H1 (cell line): ENCODE measurements at regions not wholly inside any gene's neighbourhood (a gene's known extent, or its start where the extent isn't known, plus 50 kb on each side); places are given as distances from the start of the nearest gene placed in this dataset.

ENCODE experiments used
- CTCF ChIA-PET: fragments of 300-600 bp; sonication (Branson Sonifier 250); formaldehyde crosslinking; loops from one replicate; lab custom pipeline; 2021; ENCODE audit not compliant: partially characterized antibody; lab: Charles Lee
- POLR2A ChIA-PET: fragments of 300-600 bp; sonication (Branson Sonifier 250); formaldehyde crosslinking; loops from one replicate; lab custom pipeline; 2021; ENCODE audit warnings: inconsistent platforms; ENCODE audit not compliant: partially characterized antibody; lab: Charles Lee
- DNase-seq, 2 experiments: peaks; one replicate each; pipeline versions ENCODE4 v3.0.0 to v3.0.0-alpha.2; 2010 to 2022; ENCODE audit warnings: low spot score in 2 of 2, low read depth in 1 of 2, mixed read lengths in 1 of 2
- FAIRE-seq: peaks from 2 replicates; lab custom pipeline; 2011; peaks lifted over from hg19 to GRCh38; lab: Jason Lieb, UNC
- H2AFZ ChIP-seq: 2 replicates; pipeline ENCODE4 v1.8.1; 2012; ENCODE audit warnings: low read length, inconsistent platforms
- H2AK5ac ChIP-seq: 2 replicates; pipeline ENCODE4 v1.6.1; 2013; ENCODE audit warnings: low read depth, low read length
- H2BK120ac ChIP-seq: replicated peaks from 2 replicates; pipeline ENCODE3; 2013; ENCODE audit warnings: low read depth, low read length, inconsistent platforms
- H2BK12ac ChIP-seq: 2 replicates; pipeline ENCODE4 v1.6.1; 2013; ENCODE audit warnings: low read depth, low read length
- H2BK15ac ChIP-seq: 2 replicates; pipeline ENCODE4 v1.6.1; 2013; ENCODE audit warnings: low read length
- H2BK20ac ChIP-seq: 2 replicates; pipeline ENCODE4 v1.6.1; 2013; ENCODE audit warnings: low read length
- H2BK5ac ChIP-seq: 2 replicates; pipeline ENCODE4 v1.6.1; 2013; ENCODE audit warnings: low read depth, low read length
- H3K14ac ChIP-seq: 2 replicates; pipeline ENCODE4 v1.6.1; 2013; ENCODE audit warnings: inconsistent platforms; ENCODE audit not compliant: insufficient read length
- H3K18ac ChIP-seq: 2 replicates; pipeline ENCODE4 v1.6.1; 2013; ENCODE audit warnings: low read length; ENCODE audit errors: extremely low read depth
- H3K23ac ChIP-seq: 2 replicates; pipeline ENCODE4 v1.6.1; 2013; ENCODE audit warnings: inconsistent platforms; ENCODE audit not compliant: insufficient read length
- H3K23me2 ChIP-seq: 2 replicates; pipeline ENCODE4 v1.6.1; 2013; ENCODE audit warnings: low read depth, low read length
- H3K27ac ChIP-seq: 2 replicates; pipeline ENCODE4 v1.6.1; 2011; ENCODE audit warnings: low read depth, low read length, inconsistent platforms
- H3K27me3 ChIP-seq, 4 experiments: replicated peaks in 1 of 4; 1 replicate in 1 of 4; 2 replicates in 3 of 4; pipeline versions ENCODE4 v1.6.1 to v1.8.1; 2011 to 2013; ENCODE audit warnings: low read length in 3 of 4, mild to moderate bottlenecking in 3 of 4, inconsistent platforms in 2 of 4, mixed read lengths in 2 of 4, moderate library complexity in 1 of 4; ENCODE audit not compliant: control insufficient read depth in 3 of 4, insufficient read depth in 3 of 4; ENCODE audit errors: extremely low read depth in 1 of 4
- H3K36me3 ChIP-seq, 4 experiments: 2 replicates each; pipeline versions ENCODE4 v1.6.1 to v1.8.1; 2011 to 2013; ENCODE audit warnings: mild to moderate bottlenecking in 4 of 4, low read length in 3 of 4, moderate library complexity in 2 of 4, control low read depth in 1 of 4, inconsistent platforms in 1 of 4; ENCODE audit not compliant: insufficient read depth in 4 of 4, control insufficient read depth in 2 of 4
- H3K4ac ChIP-seq: replicated peaks from 2 replicates; pipeline ENCODE3; 2013; ENCODE audit warnings: low read length, low read depth, mixed read lengths, inconsistent platforms; ENCODE audit not compliant: insufficient read length
- H3K4me1 ChIP-seq, 4 experiments: replicated peaks in 1 of 4; 1 replicate in 1 of 4; 2 replicates in 3 of 4; pipeline versions ENCODE4 v1.6.1 to v1.8.1; 2011 to 2013; ENCODE audit warnings: low read length in 3 of 4, inconsistent platforms in 2 of 4, mixed read lengths in 1 of 4; ENCODE audit not compliant: insufficient read depth in 4 of 4, control insufficient read depth in 3 of 4
- H3K4me2 ChIP-seq, 2 experiments: 2 replicates each; pipeline versions ENCODE4 v1.6.1 to v1.8.1; 2011 to 2013; ENCODE audit warnings: low read depth in 2 of 2, low read length in 2 of 2, control low read depth in 1 of 2, inconsistent platforms in 1 of 2, mild to moderate bottlenecking in 1 of 2; ENCODE audit not compliant: insufficient read depth in 1 of 2
- H3K4me3 ChIP-seq, 4 experiments: fragments of 200-600, 300-600 bp in 1 of 4; sonication (generic), shearing (Covaris generic), sonication (Bioruptor Twin) in 1 of 4; 2 replicates each; pipeline versions ENCODE4 v1.5.1 to v1.8.1; 2011 to 2016; ENCODE audit warnings: low read length in 4 of 4, low read depth in 3 of 4, control low read depth in 2 of 4, inconsistent platforms in 2 of 4, mild to moderate bottlenecking in 2 of 4, mixed read lengths in 1 of 4, moderate library complexity in 1 of 4; ENCODE audit not compliant: insufficient read depth in 2 of 4; ENCODE audit errors: extremely low read depth in 1 of 4
- H3K56ac ChIP-seq: replicated peaks from 2 replicates; pipeline ENCODE3; 2013; ENCODE audit warnings: low read depth, mild to moderate bottlenecking, mixed read lengths, low read length, inconsistent platforms; ENCODE audit not compliant: insufficient read length
- H3K79me1 ChIP-seq: 2 replicates; pipeline ENCODE4 v1.6.1; 2013; ENCODE audit warnings: low read depth, low read length, control low read depth
- H3K79me2 ChIP-seq, 2 experiments: 2 replicates each; pipeline versions ENCODE4 v1.6.1 to v1.8.1; 2012 to 2013; ENCODE audit warnings: low read length in 2 of 2, mild to moderate bottlenecking in 2 of 2, inconsistent platforms in 1 of 2; ENCODE audit not compliant: insufficient read depth in 2 of 2, control insufficient read depth in 1 of 2
- H3K9ac ChIP-seq, 4 experiments: replicated peaks in 1 of 4; 1 replicate in 1 of 4; 2 replicates in 3 of 4; pipeline versions ENCODE4 v1.6.1 to v1.8.1; 2011 to 2013; ENCODE audit warnings: low read depth in 3 of 4, low read length in 3 of 4, control low read depth in 2 of 4, mild to moderate bottlenecking in 2 of 4, moderate library complexity in 2 of 4, inconsistent platforms in 1 of 4; ENCODE audit errors: extremely low read depth in 1 of 4
- H3K9me3 ChIP-seq, 2 experiments: 2 replicates each; pipeline versions ENCODE4 v1.6.1 to v1.8.1; 2012 to 2013; ENCODE audit warnings: mild to moderate bottlenecking in 2 of 2, moderate library complexity in 2 of 2, control low read depth in 1 of 2, inconsistent platforms in 1 of 2, low read depth in 1 of 2, low read length in 1 of 2, mixed read lengths in 1 of 2; ENCODE audit not compliant: insufficient read depth in 2 of 2
- H4K20me1 ChIP-seq, 2 experiments: replicated peaks in 1 of 2; 2 replicates each; pipeline versions ENCODE3 to v1.8.1; 2011 to 2013; ENCODE audit warnings: inconsistent platforms in 2 of 2, low read length in 2 of 2, mild to moderate bottlenecking in 1 of 2; ENCODE audit not compliant: insufficient read depth in 2 of 2, control insufficient read depth in 1 of 2
- H4K5ac ChIP-seq: 2 replicates; pipeline ENCODE4 v1.6.1; 2013; ENCODE audit warnings: low read length, low read depth, mixed read lengths, inconsistent platforms; ENCODE audit not compliant: insufficient read length
- H4K8ac ChIP-seq: 2 replicates; pipeline ENCODE4 v1.8.0; 2013; ENCODE audit warnings: mild to moderate bottlenecking, moderate library complexity, low read length, inconsistent platforms; ENCODE audit not compliant: insufficient read depth; ENCODE audit errors: extremely low read depth
- H4K91ac ChIP-seq: replicated peaks from 2 replicates; pipeline ENCODE3; 2013; ENCODE audit warnings: low read length, mixed read lengths, inconsistent platforms; ENCODE audit not compliant: insufficient read length
- JUND ChIP-seq: IDR thresholded peaks from 2 replicates; pipeline ENCODE4 v1.6.1; 2011; ENCODE audit warnings: mild to moderate bottlenecking, improper control_type of control experiment, low read length
- KDM4A ChIP-seq: IDR thresholded peaks from one replicate; pipeline ENCODE4 v1.7.1; 2012; ENCODE audit warnings: low read depth, mild to moderate bottlenecking, moderate library complexity, low read length, inconsistent platforms; ENCODE audit not compliant: severe bottlenecking
- KDM5A ChIP-seq: fragments of 200-600 bp; IDR thresholded peaks from 2 replicates; pipeline ENCODE4 v1.7.1; 2012; ENCODE audit warnings: mild to moderate bottlenecking, low read length, inconsistent platforms, mixed read lengths
- POLR2AphosphoS5 ChIP-seq: IDR thresholded peaks from 2 replicates; pipeline ENCODE4 v1.6.1; 2011; ENCODE audit warnings: low read depth, low read length
- RFX5 ChIP-seq: IDR thresholded peaks from 2 replicates; pipeline ENCODE4 v1.6.1; 2011; ENCODE audit warnings: low read depth, low read length, improper control_type of control experiment, borderline replicate concordance
- SIX5 ChIP-seq: IDR thresholded peaks from 2 replicates; pipeline ENCODE4 v1.6.1; 2011; ENCODE audit warnings: mild to moderate bottlenecking, low read depth, low read length
- SP4 ChIP-seq: IDR thresholded peaks from 2 replicates; pipeline ENCODE4 v1.6.1; 2012; ENCODE audit warnings: low read length, inconsistent platforms
- TCF12 ChIP-seq: IDR thresholded peaks from 2 replicates; pipeline ENCODE4 v1.6.1; 2011; ENCODE audit warnings: low read depth, mild to moderate bottlenecking, low read length
- WGBS, 2 experiments: shearing (Covaris generic) in 1 of 2; methylation state at CpG; one replicate each; pipeline versions ENCODE4 v1.1.6 to v1.1.7; 2013 to 2015; ENCODE audit warnings: low lambda C conversion rate in 2 of 2, mixed read lengths in 2 of 2, inconsistent platforms in 1 of 2, low coverage in 1 of 2, missing lambda C conversion rate in 1 of 2; ENCODE audit not compliant: insufficient replicate concordance in 2 of 2, insufficient coverage in 1 of 2, insufficient read length in 1 of 2; ENCODE audit errors: extremely low coverage in 1 of 2, missing lambda C conversion rate in 1 of 2; 5-methylcytosine and 5-hydroxymethylcytosine counted together

- Histone ChIP-seq H2BK15ac (no peak overlapping the region), H2BK12ac (no peak overlapping the region), H3K18ac (no peak overlapping the region), H3K27me3 (no peaks in the 10 kb centered on the region), H3K4me3 (no peak overlapping the region), H3K14ac (no peak overlapping the region), H4K8ac (no peak overlapping the region), H3K9ac (no peak overlapping the region), H2BK5ac (no peak overlapping the region), H4K5ac (no peak overlapping the region), H3K4me2 (no peak overlapping the region), H2BK120ac (no peak overlapping the region), H2AFZ (0 out of 2 replicates have a peak overlapping the region, but pooled peaks have one; percentile 6), H3K79me2 (no peaks in the 10 kb centered on the region), H4K91ac (no peak overlapping the region), H3K79me1 (no peaks in the 10 kb centered on the region), H3K4me1 (no peaks in the 10 kb centered on the region), H3K36me3 (no peaks in the 10 kb centered on the region), H3K23me2 (no peaks in the 10 kb centered on the region), H2BK20ac (no peak overlapping the region), H3K4ac (no peak overlapping the region), H3K56ac (no peak overlapping the region), H3K27ac (no peak overlapping the region), H3K9me3 (no peaks in the 10 kb centered on the region), H2AK5ac (no peak overlapping the region), H4K20me1 (no peaks in the 10 kb centered on the region), H3K23ac (no peak overlapping the region)
- DNase-seq = no peak
- FAIRE-seq = no peak
- ChIA-PET POLR2A (no interaction called here), CTCF (interaction anchor here (1.4 kb wide), 1 partner anchor 11 kb away, joined by 3 read pairs; no protein-coding TSS in a partner anchor)
- TF ChIP-seq SIX5 (no peak), KDM5A (no peak), KDM4A (no peak), JUND (no peak), POLR2AphosphoS5 (no peak), TCF12 (no peak), SP4 (no peak), RFX5 (no peak)
- 77% methylated on average over 1 of the region's 1 CpG; no CpG with 5 or more reads in 1 of the 2 experiments for WGBS, 2 experiments
Observed at GRCh38 chr2:183963609-183964008, 634.7 kb upstream of the ZNF804A start.
